HUDEP-2 (cell line): ENCODE measurements at regions not wholly inside any gene's neighbourhood (a gene's known extent, or its start where the extent isn't known, plus 50 kb on each side); places are given as distances from the start of the nearest gene placed in this dataset.
"Not testable (repeated sequence)": the region's sequence is repeated elsewhere in the genome, so short reads cannot be mapped to it uniquely, and the experiment has no call there.

Experiments used
- DNase-seq, 76 experiments: peaks; one replicate each; lab custom pipeline; 2025; ENCODE audit not compliant: unreplicated experiment in 76 of 76; lab: John Stamatoyannopoulos, UW

DNA sequence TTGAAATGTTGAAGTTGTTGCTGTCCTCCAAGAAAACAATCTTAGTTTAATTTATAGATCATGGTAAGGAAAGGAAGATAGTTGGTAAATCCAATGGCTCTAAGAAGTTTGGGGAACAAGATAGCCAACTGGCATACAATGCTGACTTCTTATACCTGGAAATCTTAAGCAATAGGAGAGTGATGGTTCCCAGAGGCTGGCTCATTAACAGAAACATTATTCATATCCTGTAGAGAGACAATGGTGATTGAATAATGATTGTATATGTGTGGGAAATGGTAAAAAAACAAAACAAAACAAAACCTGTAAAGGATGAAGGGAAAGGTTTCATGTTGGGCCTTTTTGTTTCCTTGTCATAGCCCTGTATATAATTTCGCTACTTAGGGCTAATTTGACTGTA, 174.9 kb upstream of the CTSO start:
- no peak for DNase-seq

DNA sequence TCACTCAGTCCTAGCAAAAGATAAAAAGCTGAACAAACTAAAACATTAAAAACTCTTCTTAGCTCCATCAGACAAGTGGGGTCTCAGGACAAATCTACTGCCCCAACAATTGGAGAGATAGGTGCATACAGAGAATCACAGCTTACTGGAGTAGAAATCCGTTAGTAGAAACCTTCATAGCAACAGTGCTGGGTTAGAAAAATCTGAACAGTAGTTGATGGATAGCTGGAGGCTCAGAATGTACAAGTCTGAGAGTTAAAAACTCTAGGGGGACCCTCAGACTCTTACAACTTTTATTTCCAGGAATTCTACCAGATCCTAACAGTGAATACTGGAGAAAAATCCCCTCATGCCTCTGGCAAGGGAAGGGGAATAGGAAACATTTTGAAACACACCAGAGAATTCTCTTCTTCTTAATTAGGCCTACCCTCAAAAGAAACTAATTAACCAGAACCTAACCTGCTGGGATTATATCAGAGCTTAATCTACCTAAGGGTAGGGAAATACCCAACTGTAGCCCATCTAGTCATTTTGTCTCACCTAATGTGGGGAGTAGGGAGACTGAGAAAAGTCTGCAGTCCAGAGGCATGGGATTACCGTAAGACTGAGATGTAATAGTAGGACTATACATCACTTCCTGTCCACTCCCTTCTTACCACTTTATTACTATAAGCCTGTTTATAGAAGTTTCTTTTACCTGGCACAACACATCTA, 165.0 kb upstream of the CTSO start:
- DNase-seq: no peak

DNA sequence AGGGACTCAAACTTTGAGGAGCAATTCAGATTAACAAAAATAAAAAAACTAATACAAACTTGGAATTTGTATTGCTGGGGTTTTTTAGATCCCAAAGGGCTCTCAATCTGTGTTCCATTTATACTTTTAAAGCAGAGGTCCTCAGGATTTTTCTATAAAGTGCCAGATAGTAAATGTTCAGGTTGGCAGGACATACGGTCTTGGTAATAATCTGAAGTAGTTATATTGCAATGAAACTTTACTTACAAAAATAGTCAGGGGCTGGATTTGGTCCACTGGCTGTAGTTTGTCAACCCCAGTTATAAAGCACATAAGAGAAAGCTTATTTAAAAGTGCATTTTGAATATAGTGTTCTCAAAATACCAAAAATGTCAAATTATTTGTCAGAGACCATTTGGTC, 164.1 kb upstream of the CTSO start:
- no peak for DNase-seq

DNA sequence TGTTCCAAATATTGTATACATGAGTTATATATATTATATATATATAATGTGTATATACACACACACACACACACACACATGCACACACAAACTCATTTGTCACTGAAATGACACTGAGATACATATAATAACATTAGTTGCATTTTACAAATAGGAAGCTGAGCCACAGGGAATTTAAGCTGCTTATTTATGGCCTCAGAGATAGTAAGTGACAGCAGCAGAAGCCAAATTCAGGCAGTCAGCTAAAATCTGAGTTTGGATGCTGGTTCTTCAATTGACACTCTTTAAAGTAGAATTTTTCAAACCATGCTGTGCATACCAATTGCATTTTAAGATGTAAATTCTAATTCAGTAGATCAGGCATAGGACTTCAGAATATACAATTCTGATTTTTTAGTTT, 163.3 kb upstream of the CTSO start:
- DNase-seq: no peak

DNA sequence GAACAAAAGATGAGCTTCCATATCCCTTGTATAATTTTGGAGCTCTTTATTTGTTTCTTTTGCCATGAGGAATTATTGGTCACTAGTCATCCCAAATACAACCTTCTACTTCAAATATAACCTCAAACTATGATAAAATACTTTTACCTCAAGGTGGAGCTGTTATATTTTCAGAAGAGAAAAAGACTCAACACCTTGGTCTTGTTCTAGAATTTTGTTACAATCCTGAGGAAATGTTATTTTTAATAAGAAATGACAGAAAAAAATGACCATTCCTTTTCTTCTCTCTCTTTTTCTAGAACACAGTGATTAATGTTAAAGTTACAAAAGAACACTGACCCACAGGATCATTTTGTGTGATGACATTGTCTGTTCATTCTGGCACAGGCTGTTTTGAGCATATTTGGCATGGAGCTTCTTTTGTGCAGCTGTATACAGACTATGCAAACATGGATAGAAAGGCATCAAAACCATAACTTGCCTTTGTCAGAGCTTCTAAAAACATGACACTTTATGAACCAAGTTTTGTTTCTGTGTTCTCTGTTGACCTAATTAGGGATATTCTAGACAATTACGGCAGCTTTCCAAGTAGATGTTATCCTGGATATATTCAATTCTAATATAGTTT, 159.6 kb upstream of the CTSO start:
- DNase-seq: peak in 4 of 76 experiments; percentile 4 to 23 (median 11)

DNA sequence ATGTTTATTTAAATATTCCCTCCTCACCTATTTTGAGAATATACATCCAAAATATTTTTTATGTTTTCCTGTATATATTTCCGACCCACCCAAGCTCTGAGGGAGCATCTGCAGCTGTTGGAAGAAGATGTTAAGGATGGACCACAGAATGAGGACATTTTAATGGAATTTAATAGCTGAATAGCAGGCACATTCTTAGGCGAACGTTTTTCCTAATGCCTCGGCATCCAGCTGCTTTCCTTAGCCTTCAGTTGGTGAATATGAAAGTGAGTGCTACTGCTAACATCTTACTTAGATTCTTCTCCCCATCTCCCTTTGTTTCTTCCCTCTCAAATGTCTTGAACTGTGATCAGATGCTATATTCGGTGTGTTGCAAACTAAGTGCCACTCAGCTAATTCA, 158.0 kb upstream of the CTSO start:
- no peak for DNase-seq

DNA sequence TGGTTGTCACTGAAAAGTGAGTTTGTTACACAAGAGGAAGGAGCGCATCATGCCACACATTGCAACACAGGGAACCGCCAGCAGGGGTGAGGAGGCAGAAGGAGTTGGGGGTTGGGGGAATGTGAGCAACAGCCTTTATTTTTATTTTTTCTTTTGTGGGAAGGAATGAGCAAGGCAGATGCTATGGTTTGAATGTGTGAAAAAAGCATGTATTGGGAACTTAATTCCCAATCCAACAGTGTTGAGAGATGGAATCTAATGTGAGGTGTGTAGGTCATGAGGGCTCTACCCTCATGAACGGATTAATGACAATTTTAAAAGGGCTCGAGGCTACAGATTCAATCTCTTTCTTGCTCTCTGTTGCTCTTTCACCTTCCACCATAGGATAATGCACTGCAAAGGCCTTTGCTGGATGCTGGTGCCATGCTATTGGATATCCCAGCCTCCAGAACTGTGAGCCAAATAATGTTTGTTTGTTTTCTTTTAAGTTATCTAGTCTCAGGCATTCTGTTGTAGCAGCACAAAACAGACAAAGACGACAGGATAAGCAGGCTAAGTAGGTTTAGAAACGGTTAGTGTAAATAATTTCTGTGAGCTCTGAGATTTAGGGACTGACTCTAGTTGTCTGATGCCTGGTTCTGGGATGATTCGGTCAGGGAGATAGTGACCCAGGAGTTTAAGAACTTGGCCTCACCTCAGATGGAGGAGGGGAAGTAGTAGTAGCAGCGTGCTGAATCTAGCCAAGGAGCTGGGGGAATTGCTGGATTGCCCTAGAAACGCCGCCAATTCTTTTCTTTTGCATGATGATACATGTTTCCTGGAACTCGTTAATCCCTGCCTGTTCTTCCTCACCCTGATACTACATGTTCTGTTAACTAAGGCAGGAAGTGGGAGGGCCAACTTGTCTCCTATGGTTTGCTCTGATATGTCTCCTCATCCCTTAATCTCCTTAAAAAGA, 156.6 kb upstream of the CTSO start:
- peak in 39 of 76 experiments; percentile 1 to 88 (median 41) for DNase-seq

DNA sequence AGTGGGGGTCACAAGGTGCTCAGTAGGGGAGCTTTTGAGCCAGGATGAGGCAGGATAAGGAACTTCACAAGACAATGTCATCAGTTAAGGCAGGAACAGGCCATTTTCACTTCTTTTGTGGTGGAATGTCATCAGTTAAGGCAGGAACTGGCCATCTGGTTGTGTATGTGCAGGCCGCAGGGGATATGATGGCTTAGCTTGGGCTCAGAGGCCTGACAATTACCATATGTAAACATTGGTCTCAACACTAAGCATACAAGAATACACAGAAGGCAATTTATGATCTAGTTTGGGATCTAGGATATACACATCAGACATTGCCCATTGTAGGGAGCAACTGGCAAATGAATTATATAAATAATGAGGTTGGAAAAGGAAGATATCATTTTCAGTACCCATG, 155.4 kb upstream of the CTSO start:
- not testable (repeated sequence) for DNase-seq

DNA sequence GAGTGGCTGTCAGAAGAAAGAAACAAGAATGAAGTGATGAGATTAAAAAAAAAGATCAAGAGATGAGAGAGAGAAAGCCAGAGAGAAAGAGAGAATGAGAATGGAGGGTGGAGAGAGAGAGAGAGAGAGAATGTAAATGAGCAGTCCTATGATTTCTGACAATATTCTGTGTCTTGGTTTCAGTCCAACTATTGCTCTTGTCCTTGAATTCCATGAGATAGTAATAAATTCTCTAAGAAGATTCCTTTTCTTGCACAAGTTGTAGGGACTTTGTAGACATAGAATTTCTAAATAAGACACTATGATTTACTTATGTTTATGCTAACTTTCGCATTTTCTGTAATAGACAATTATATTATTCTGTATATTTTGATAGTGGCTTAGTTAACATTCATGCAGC, 149.6 kb upstream of the CTSO start:
- DNase-seq: no peak

DNA sequence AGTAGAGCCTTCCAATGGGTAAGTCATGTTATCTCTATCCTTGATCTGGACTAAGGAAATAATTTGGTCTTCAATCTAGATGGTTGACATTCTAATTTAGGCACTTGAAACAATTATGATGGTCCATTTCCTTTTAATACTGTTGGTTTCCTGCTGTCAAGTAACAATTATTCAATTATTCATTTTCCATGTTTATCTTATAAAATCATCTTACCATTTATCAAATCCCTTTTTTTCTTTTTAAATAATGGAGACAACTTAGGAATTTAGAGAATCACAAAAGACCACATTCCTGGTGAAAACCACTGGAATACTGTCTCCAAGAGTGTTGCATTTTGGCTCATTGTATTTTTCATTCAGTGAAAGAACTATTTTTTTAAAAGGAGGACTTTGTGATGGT, 148.7 kb upstream of the CTSO start:
- no peak for DNase-seq

DNA sequence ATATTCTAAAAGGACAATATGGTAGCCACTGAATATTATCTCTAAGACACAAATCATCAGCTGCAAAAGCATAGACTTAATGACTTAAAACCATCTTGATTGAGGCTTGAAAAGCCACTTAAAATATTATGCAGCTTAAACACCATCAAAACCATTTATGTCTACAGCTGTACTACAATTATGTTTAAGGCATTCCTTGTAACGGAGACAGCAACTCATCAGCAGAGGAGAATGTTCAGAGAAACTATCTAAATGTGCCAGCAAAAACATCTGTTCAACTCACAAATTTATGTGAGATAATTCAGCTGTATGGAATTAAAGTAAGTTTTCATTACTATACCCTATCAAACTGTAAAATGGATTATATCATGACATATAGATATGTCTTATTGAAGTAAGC, 147.9 kb upstream of the CTSO start:
- DNase-seq: no peak

DNA sequence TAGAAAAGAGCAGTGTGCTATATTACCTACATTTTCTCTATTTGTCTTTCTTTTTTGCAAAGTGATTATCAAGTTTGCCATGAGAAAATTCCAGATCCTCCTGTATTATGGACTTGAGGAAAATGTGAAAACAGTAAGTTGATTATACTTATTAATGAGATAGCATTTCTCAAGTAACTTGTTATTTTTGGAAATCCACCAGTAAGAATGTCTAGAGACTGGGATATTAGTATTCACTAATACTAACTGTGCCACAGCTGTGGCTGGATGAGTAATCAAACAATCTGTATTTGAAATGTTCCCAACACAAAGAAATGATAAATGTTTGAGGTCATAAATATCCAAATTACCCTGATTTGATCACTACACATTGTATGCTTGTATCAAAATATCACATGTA, 147.0 kb upstream of the CTSO start:
- DNase-seq: no peak

DNA sequence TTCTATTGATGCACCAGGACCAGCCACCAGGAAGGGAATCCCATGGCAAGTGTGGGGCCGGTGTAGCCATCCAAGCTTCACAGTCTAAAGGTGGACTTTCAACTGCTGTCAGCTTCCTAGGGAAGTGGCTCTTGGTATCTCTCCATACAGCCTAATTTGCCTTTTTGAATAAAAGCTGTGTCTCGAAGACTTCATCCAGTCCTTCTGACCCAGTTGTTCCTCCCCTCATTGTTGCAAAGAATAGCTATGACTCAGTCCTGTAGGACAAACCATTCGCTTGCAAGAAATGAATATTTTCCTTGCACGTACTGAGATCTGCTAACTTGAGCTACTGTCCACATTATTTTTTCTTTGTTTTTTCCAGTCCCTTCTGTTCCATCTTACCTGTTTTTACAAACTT, 145.1 kb upstream of the CTSO start:
- DNase-seq: no peak

DNA sequence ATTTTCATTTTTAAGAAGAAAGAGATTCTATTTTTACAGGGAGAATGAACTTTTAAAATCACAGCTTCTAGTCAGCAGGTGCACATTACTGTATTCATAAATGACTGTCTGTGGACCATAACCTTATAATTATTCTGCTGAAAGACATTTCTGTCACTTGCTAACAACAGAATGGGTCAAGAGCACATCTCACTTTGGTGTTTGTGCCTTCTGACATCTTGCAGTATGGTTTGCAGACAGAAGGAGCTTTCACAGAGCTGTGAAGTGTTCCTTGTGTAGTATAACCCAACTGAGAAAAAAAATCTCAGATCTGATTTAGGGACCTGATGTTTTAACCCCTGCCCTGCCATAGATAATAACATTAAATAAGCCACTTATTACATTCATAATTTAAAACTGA, 131.4 kb upstream of the CTSO start:
- DNase-seq: no peak

DNA sequence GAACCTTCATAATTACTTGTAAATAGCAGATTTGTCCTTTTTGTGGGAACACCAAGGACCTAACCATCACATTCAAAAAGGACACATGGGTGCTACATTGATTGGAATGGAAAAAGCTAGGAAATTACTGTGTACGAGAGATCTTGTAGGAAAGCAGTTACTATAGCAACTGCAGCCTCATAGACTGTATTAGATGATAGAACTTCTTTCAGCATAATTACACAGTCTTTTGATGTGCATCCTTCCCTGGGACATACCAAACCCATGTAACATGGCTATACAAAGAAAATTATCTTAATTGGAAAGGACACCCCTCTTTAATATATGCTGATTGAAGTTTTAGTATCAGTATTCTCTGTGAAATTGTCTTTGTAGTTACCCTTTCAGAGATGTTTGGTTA, 130.7 kb upstream of the CTSO start:
- no peak for DNase-seq

DNA sequence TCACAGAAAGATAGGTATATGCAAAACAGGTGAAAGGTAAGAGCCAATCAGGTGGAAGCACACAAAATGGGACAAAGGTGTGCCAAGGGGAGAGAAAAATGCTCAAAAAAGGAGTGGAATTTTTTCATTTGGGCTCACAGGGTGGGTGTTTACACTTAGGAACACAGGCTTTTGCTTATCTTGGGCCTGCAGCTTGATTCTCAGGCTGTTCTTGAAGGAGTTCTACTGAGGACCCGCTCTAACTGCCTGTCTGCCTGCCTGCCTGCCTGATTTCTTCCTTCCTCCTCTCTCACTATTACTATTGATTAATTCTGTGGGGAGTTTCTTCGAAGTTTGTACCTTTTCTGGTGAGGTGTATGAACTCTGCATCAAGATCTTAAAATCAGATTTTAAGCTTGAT, 120.3 kb upstream of the CTSO start:
- peak in 45 of 76 experiments; percentile 0 to 77 (median 29) for DNase-seq

DNA sequence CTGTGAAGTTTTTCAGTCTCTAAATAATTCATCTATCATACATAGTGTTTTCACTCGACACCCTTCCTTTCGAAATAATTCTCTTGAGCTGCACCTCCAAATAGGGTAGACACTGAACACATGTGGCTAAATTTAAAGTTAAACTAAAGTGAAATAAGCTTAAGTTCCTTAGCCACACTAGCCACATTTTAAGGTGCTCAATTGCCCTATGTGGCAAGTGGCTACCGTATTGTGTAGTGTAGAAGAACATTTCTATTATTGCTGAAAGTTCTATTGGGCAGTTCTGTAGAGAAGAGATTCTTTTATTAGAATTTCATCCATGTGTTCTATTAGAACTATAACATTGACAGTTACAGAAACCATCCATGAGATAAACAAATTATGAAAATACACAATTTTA, 107.0 kb upstream of the CTSO start:
- no peak for DNase-seq

DNA sequence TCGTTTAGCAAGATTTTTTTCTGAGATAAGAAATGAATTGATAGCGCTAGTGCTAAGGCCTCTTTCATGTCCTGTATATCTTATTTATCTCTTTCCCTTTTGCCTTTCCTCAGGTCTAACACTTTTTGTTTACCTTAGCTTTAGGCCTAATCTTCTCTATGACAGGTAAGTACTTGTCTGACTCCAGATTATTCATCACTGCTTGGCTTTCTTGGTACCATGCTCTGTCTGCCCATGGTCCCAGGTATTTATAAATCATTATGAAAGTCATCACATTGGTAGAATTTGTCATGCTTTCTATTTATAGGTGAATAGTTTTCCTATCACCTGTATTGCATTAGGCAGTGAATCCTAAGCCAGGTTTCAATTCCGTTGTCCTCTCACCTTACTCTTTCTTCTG, 99.5 kb upstream of the CTSO start:
- no peak for DNase-seq

DNA sequence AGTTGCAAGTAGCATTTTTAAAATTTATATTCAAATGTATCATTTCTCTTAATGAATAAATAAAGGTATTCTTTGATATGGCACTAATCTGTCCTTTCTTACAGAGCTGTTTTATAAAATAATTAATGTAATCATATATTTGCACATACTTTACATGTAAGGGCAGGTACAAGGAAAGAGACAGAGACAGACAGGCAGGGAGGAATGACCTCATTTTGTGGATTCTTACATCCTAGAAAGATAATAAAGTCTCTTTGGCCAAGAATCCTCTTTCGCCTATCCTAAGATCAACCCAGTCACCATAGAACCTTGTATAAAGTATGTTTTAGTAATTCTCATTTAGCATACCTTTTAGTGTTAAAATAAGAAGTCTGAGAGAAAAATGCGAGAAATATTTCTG, 98.5 kb upstream of the CTSO start:
- DNase-seq: no peak

DNA sequence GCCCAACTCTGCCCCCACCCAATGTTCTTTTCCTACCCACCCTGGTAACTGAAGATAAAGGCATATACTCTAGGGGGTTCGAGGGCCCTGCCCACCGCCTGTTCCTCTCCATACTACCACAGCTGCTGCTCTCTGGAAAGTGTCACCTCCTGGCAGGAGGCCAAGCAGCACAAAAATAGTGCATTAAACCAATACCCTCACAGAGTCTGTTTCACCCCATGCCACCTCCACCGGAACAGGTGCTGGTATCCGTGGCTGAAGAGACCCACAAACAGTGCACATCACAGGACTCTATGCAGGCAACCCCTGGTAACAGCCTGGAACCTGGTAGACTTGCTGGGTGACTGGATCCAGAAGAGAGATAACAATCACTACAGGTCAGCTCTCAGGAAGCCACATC, 85.1 kb upstream of the CTSO start:
- peak in 30 of 76 experiments; percentile 2 to 66 (median 22) for DNase-seq

DNA sequence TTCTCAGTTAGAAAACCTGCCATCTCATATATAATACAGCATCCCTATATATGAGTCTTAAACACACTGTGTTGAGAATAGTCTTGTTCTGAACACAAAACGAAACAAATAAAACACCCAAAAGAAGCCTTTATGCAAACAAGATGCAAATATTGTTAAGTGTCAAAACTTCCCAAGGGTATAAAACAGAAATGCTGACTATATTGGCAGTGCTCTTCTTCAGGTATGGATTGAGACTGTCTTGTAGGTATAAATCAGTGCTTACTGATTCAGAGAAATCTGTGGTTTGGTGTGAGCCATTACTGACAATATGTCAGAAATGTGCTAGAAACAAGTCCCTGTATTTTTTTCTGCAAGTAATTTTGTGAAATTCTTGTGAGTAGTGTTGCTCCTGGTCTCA, 82.8 kb upstream of the CTSO start:
- no peak for DNase-seq

DNA sequence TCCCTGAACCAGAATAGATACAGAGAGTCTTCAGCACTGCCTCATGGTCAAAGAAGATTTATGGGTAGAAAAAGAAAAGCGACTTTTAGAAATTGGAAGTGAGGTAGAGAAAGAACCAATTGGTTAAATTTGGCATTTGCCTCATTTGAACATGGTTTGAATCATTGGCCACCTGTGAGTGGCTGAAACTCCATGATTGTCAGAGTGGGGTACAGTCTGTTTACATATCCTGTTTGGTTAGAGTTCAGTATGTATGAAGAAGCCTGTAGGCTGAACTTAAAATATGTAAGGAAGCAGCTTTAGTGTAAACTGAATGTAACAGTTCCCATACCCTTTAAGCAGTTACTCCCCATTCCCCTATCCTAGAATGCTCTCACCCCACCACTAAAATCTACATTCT, 76.0 kb upstream of the CTSO start:
- no peak for DNase-seq
